GM12872 (cell line): ENCODE measurements at regions not wholly inside any gene's neighbourhood (a gene's known extent, or its start where the extent isn't known, plus 50 kb on each side); places are given as distances from the start of the nearest gene placed in this dataset.

Source experiments
- CTCF ChIP-seq: IDR thresholded peaks from 3 replicates; pipeline ENCODE4 v1.5.1; 2011; ENCODE audit warnings: low read depth, mild to moderate bottlenecking, low read length, moderate library complexity; ENCODE audit not compliant: insufficient read depth

- no peak for TF ChIP-seq CTCF
These were observed 95.3 kb upstream of the SNX9 start for GRCh38 chr6:157727629-157728182.

- TF ChIP-seq CTCF, result no peak
These were observed 94.7 kb upstream of the SNX9 start for GRCh38 chr6:157728183-157728881.

- TF ChIP-seq CTCF, result no peak
These were observed 91.8 kb upstream of the SNX9 start for GRCh38 chr6:157731221-157731620.

- TF ChIP-seq CTCF, result no peak
These were observed 91.0 kb upstream of the SNX9 start for GRCh38 chr6:157732007-157732406.

- TF ChIP-seq CTCF, result no peak
These were observed 90.5 kb upstream of the SNX9 start for GRCh38 chr6:157732416-157733161.

DNA sequence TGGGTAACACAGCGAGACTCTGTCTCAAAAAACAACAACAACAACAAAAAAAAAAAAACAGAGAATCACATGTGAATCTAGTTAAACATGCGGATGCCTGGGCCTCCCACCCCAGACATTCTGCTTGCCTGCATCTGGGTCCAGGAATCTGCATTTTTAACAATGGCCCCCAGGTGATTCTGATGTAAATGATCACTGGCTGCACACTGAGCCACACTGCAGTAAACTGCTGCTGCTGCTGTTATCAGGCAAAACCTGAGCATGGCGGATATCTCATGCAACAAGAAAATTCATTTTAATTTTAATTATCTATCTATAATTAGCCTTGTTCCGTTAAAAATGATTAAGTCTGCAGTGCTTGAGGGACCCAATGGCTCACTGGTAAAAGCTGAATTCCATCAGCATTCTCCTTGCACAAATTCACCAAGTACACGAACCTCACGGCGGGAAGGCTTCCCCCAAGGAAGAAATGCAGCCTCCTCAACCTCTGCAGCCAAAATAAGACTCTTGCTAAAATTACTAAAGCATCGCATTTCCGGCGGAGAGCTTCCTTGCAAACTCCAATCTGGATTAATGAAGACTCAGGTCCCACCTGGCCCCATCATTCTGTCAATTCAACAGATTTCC is 81.6 kb upstream of the SNX9 start:
- TF ChIP-seq CTCF, result no peak

GRCh38 chr6:157741948-157742556 is 81.0 kb upstream of the SNX9 start:
- TF ChIP-seq CTCF, result no peak
